K562 (cell line): ENCODE measurements at regions not wholly inside any gene's neighbourhood (a gene's known extent, or its start where the extent isn't known, plus 50 kb on each side); places are given as distances from the start of the nearest gene placed in this dataset.

Experiments used
- ATAC-seq: fragments of 200-7000 bp; cut with Tn5 transposase; 3 replicates; pipeline ENCODE4 v1.9.1; 2020; ENCODE audit warnings: moderate library complexity
- BruUV-seq: library from RNA; stranded (reverse); fragments of 400-500 nt; replicated peaks from 2 replicates; lab custom pipeline; 2021; lab: Mats Ljungman, UMichigan
- CTCF ChIA-PET: fragments of 300-600 bp; formaldehyde crosslinking; extraction: SDS; loops from one replicate; lab custom pipeline; 2021; ENCODE audit warnings: low intra/inter-chr PET ratio; lab: Yijun Ruan, JAX
- POLR2A ChIA-PET: fragments of 300-600, 350-650 bp; sonication (Branson Sonifier 250); formaldehyde crosslinking; extraction: SDS; loops from one replicate; lab custom pipeline; 2021; ENCODE audit warnings: antibody characterized with exemption, inconsistent platforms; lab: Yijun Ruan, JAX
- DNase-seq, 4 experiments: peaks; one replicate each; pipeline versions ENCODE4 v3.0.0 to v3.0.0-alpha.2; 2011 to 2018; ENCODE audit warnings: low spot score in 3 of 4, mixed read lengths in 3 of 4; ENCODE audit errors: extremely low read depth in 1 of 4
- FAIRE-seq: peaks from 2 replicates; lab custom pipeline; 2011; peaks lifted over from hg19 to GRCh38; lab: Jason Lieb, UNC
- H2AFZ ChIP-seq: 2 replicates; pipeline ENCODE4 v1.6.0; 2011; ENCODE audit warnings: low read depth, low read length, control low read depth, inconsistent platforms
- H3K27ac ChIP-seq: fragments of 200-600 bp; 3 replicates; pipeline ENCODE4 v1.8.0; 2011; ENCODE audit warnings: low read depth, mild to moderate bottlenecking, control low read depth, inconsistent platforms, low read length, moderate library complexity, mixed read lengths; ENCODE audit errors: extremely low read depth
- H3K27me3 ChIP-seq, 2 experiments: fragments of 300-600 bp in 1 of 2; 2 replicates in 1 of 2; 3 replicates in 1 of 2; pipeline versions ENCODE4 v1.6.0 to v1.8.0; 2011; ENCODE audit warnings: inconsistent platforms in 2 of 2, low read length in 2 of 2, mild to moderate bottlenecking in 1 of 2, mixed read lengths in 1 of 2, moderate library complexity in 1 of 2; ENCODE audit not compliant: control insufficient read depth in 2 of 2, insufficient read depth in 2 of 2
- H3K36me3 ChIP-seq: fragments of 300-600 bp; 3 replicates; pipeline ENCODE4 v1.8.0; 2011; ENCODE audit warnings: mild to moderate bottlenecking, low read length, inconsistent platforms; ENCODE audit not compliant: control insufficient read depth, insufficient read depth
- H3K4me1 ChIP-seq, 2 experiments: fragments of 200-600 bp in 1 of 2; replicated peaks in 1 of 2; 2 replicates in 1 of 2; 3 replicates in 1 of 2; pipeline versions ENCODE4 v1.5.1 to v1.8.0; 2011; ENCODE audit warnings: inconsistent platforms in 2 of 2, low read length in 2 of 2, mild to moderate bottlenecking in 1 of 2, mixed read lengths in 1 of 2, moderate library complexity in 1 of 2; ENCODE audit not compliant: control insufficient read depth in 2 of 2, insufficient read depth in 2 of 2
- H3K4me2 ChIP-seq: 2 replicates; pipeline ENCODE4 v1.6.1; 2011; ENCODE audit warnings: low read length, control low read depth, inconsistent platforms, mixed read lengths; ENCODE audit not compliant: insufficient read depth
- H3K4me3 ChIP-seq: fragments of 200-600 bp; sonication (generic), shearing (Covaris generic); 2 replicates; pipeline ENCODE4 v1.5.1; 2016; ENCODE audit warnings: control low read depth, inconsistent platforms
- H3K79me2 ChIP-seq: fragments of 200-600 bp; 3 replicates; pipeline ENCODE4 v1.8.0; 2011; ENCODE audit warnings: low read length, inconsistent platforms; ENCODE audit not compliant: control insufficient read depth, insufficient read depth
- H3K9ac ChIP-seq, 2 experiments: 2 replicates each; pipeline versions ENCODE4 v1.6.0 to v1.6.1; 2011; ENCODE audit warnings: low read depth in 2 of 2, low read length in 2 of 2, control low read depth in 1 of 2, inconsistent platforms in 1 of 2, mild to moderate bottlenecking in 1 of 2, mixed read lengths in 1 of 2; ENCODE audit not compliant: insufficient read depth in 1 of 2
- H3K9me1 ChIP-seq: one replicate; pipeline ENCODE4 v1.6.0; 2011; ENCODE audit warnings: inconsistent platforms, mild to moderate bottlenecking, low read length, moderate library complexity; ENCODE audit not compliant: control insufficient read depth, insufficient read depth
- H3K9me3 ChIP-seq: replicated peaks from 2 replicates; pipeline ENCODE4 v1.5.1; 2011; ENCODE audit warnings: low read depth, low read length, inconsistent platforms; ENCODE audit not compliant: control insufficient read depth, insufficient read depth
- H4K20me1 ChIP-seq: replicated peaks from 2 replicates; pipeline ENCODE4 v1.6.1; 2011; ENCODE audit warnings: low read length, inconsistent platforms, mixed read lengths; ENCODE audit not compliant: control insufficient read depth, insufficient read depth
- BACH1 ChIP-seq: fragments of 200-800 bp; sonication (Bioruptor generic); IDR thresholded peaks from 2 replicates; pipeline ENCODE4 v1.6.1; 2016; ENCODE audit warnings: missing genetic modification characterization, missing compliant biosample characterization
- CEBPB ChIP-seq: fragments of 450-650 bp; IDR thresholded peaks from 2 replicates; pipeline ENCODE4 v1.6.1; 2016; ENCODE audit warnings: missing genetic modification characterization, missing compliant biosample characterization
- CEBPG ChIP-seq, 3 experiments: fragments of 200-800 bp in 1 of 3; sonication (Bioruptor generic) in 1 of 3; sonication (generic) in 1 of 3; formaldehyde crosslinking in 1 of 3; IDR thresholded peaks in 2 of 3; conservative IDR thresholded peaks in 1 of 3; 2 replicates each; pipeline versions ENCODE4 v1.6.1 to v1.8.0; 2016 to 2022; ENCODE audit warnings: missing compliant biosample characterization in 2 of 3, missing genetic modification characterization in 2 of 3, mild to moderate bottlenecking in 1 of 3, missing genetic modification reagents in 1 of 3
- CHD1 ChIP-seq: fragments of 200-600 bp; sonication (generic); IDR thresholded peaks from one replicate; pipeline ENCODE4 v1.6.1; 2012; ENCODE audit warnings: mild to moderate bottlenecking, moderate library complexity, low read length, inconsistent platforms
- GABPA ChIP-seq: fragments of 200-800 bp; sonication (Bioruptor generic); conservative IDR thresholded peaks from 2 replicates; pipeline ENCODE4 v1.6.1; 2016; ENCODE audit warnings: low read depth, missing genetic modification characterization, missing compliant biosample characterization
- GTF2B ChIP-seq: IDR thresholded peaks from 2 replicates; pipeline ENCODE4 v1.6.1; 2011; ENCODE audit not compliant: insufficient read length; ENCODE audit errors: extremely low read depth
- HDGF ChIP-seq: fragments of 450-650 bp; IDR thresholded peaks from 2 replicates; pipeline ENCODE4 v1.6.1; 2016
- NR2C2 ChIP-seq, 2 experiments: fragments of 200-800 bp in 1 of 2; sonication (Bioruptor generic) in 1 of 2; sonication (generic) in 1 of 2; formaldehyde crosslinking in 1 of 2; IDR thresholded peaks; 2 replicates each; pipeline versions ENCODE4 v1.6.1 to v1.8.0; 2016 to 2022; ENCODE audit warnings: mild to moderate bottlenecking in 1 of 2, missing compliant biosample characterization in 1 of 2, missing genetic modification characterization in 1 of 2, missing genetic modification reagents in 1 of 2
- SPI1 ChIP-seq: IDR thresholded peaks from 2 replicates; pipeline ENCODE4 v1.6.1; 2011; ENCODE audit warnings: low read depth, low read length, control low read depth, borderline replicate concordance
- TCF7L2 ChIP-seq: fragments of 150-350 bp; IDR thresholded peaks from 2 replicates; pipeline ENCODE4 v1.6.1; 2016; ENCODE audit warnings: low read depth, mild to moderate bottlenecking, low read length, moderate library complexity
- ZBTB2 ChIP-seq: fragments of 450-650 bp; IDR thresholded peaks from 2 replicates; pipeline ENCODE4 v1.6.1; 2016; ENCODE audit warnings: antibody characterized with exemption
- ZNF143 ChIP-seq: sonication (generic); formaldehyde crosslinking; IDR thresholded peaks from 2 replicates; pipeline ENCODE4 v1.9.0; 2022; ENCODE audit warnings: mild to moderate bottlenecking, missing genetic modification reagents
- ZNF699 ChIP-seq: fragments of 250-450 bp; sonication (Bioruptor Pico); IDR thresholded peaks from 2 replicates; pipeline ENCODE4 v1.8.0; 2021; ENCODE audit warnings: mild to moderate bottlenecking, moderate library complexity; ENCODE audit not compliant: insufficient replicate concordance
- WGBS: fragments of 100-300 bp; shearing (Covaris generic); methylation state at CpG from one replicate; pipeline ENCODE4 v1.1.6; 2016; ENCODE audit warnings: low coverage, mixed read lengths; ENCODE audit not compliant: insufficient coverage; ENCODE audit errors: missing lambda C conversion rate; 5-methylcytosine and 5-hydroxymethylcytosine counted together
- in situ Hi-C: fragments of 300-500 bp; cut with MboI; formaldehyde crosslinking; loops from 4 replicates; pipeline ENCODE4 v1.15.0; 2018; ENCODE audit warnings: inconsistent platforms, mixed read lengths
- intact Hi-C: fragments of 100-400 bp; cut with micrococcal nuclease; formaldehyde crosslinking; loops from 2 replicates; pipeline ENCODE4 v1.14.2; 2022
- TF ChIP-seq, protein P1 (sequence below), 2 experiments: IDR thresholded peaks in 1 of 2; conservative IDR thresholded peaks in 1 of 2; 2 replicates each; pipeline ENCODE4 v1.6.1; 2016; ENCODE audit warnings: low read depth in 2 of 2, mild to moderate bottlenecking in 1 of 2, missing compliant biosample characterization in 1 of 2, missing genetic modification characterization in 1 of 2, moderate library complexity in 1 of 2
- TF ChIP-seq, protein P2 (sequence below): sonication (generic); formaldehyde crosslinking; IDR thresholded peaks from 2 replicates; pipeline ENCODE4 v1.8.0; 2022; ENCODE audit warnings: missing genetic modification reagents, mild to moderate bottlenecking, borderline replicate concordance

- 2% methylated on average over 5 of the region's 5 CpGs for WGBS
- ATAC-seq = no peak
- H3K9me1 ChIP-seq = no peaks in the 10 kb centered on the region
- BruUV-seq = no TSS peak
- peaks cover 0 to 15% of the 10 kb centered on the region in 2 experiments; a peak in 4 of 5 replicates for H3K27me3 ChIP-seq
- no peak overlapping the region; the same call in 1 of the 2 replicates for H3K4me2 ChIP-seq
- in situ Hi-C loops = no loop called here
- intact Hi-C loops = no loop called here
- DNase-seq = no peak
- H3K9ac ChIP-seq = no peak overlapping the region
- no peaks in the 10 kb centered on the region; a peak in 1 of 5 replicates for H3K4me1 ChIP-seq
- H2AFZ ChIP-seq = no peak overlapping the region
- no peaks in the 10 kb centered on the region for H3K36me3 ChIP-seq
- ChIA-PET POLR2A (interaction anchor here (0.6 to 0.7 kb wide), 2 partner anchors 33 to 1093 kb away, joined by 3 read pairs; no protein-coding TSS in a partner anchor), CTCF (no interaction called here)
- H3K4me3 ChIP-seq = no peak overlapping the region
- no peaks in the 10 kb centered on the region for H4K20me1 ChIP-seq
- no peak for FAIRE-seq
- H3K27ac ChIP-seq = no peak overlapping the region
- no peaks in the 10 kb centered on the region for H3K9me3 ChIP-seq
- H3K79me2 ChIP-seq = no peaks in the 10 kb centered on the region
- TF ChIP-seq, protein P1, sequence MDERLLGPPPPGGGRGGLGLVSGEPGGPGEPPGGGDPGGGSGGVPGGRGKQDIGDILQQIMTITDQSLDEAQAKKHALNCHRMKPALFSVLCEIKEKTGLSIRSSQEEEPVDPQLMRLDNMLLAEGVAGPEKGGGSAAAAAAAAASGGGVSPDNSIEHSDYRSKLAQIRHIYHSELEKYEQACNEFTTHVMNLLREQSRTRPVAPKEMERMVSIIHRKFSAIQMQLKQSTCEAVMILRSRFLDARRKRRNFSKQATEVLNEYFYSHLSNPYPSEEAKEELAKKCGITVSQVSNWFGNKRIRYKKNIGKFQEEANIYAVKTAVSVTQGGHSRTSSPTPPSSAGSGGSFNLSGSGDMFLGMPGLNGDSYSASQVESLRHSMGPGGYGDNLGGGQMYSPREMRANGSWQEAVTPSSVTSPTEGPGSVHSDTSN (CRISPR knock-in tag; IDR thresholded peaks at IDR 0.05; ENCODE audit: low read depth) = no peak
- TF ChIP-seq, protein P1 (tag; conservative IDR thresholded peaks at IDR 0.05; ENCODE audit: low read depth) = peak; percentile 45; the same call in 1 of the 2 replicates
- TF ChIP-seq GABPA (tag) = 0 out of 2 replicates have a peak, but pooled peaks have one; percentile 12
- 0 out of 2 replicates have a peak, but pooled peaks have one; percentile 12 for TF ChIP-seq BACH1 (tag)
- TF ChIP-seq SPI1 = no peak
- no peak for TF ChIP-seq CEBPG (CRISPR knock-in tag; IDR thresholded peaks at IDR 0.05)
- peak in 1 of 2 experiments; percentile 79; a peak in 2 of 4 replicates for TF ChIP-seq CEBPG (tag; conservative IDR thresholded peaks at IDR 0.05 in 1 of 2, IDR thresholded peaks at IDR 0.05 in 1 of 2)
- no peak for TF ChIP-seq CHD1
- TF ChIP-seq TCF7L2 = no peak
- TF ChIP-seq HDGF = no peak
- no peak for TF ChIP-seq GTF2B
- no peak for TF ChIP-seq ZNF143 (CRISPR knock-in tag)
- TF ChIP-seq NR2C2 (CRISPR knock-in tag; IDR thresholded peaks at IDR 0.05) = no peak
- peak; percentile 38; the same call in 1 of the 2 replicates for TF ChIP-seq NR2C2 (tag; IDR thresholded peaks at IDR 0.05)
- no peak for TF ChIP-seq ZNF699
- TF ChIP-seq, protein P2, sequence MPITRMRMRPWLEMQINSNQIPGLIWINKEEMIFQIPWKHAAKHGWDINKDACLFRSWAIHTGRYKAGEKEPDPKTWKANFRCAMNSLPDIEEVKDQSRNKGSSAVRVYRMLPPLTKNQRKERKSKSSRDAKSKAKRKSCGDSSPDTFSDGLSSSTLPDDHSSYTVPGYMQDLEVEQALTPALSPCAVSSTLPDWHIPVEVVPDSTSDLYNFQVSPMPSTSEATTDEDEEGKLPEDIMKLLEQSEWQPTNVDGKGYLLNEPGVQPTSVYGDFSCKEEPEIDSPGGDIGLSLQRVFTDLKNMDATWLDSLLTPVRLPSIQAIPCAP (CRISPR knock-in tag) = no peak
- TF ChIP-seq ZBTB2 = no peak
- TF ChIP-seq CEBPB (tag) = peak; percentile 85
Measured at GRCh38 chr7:25597946-25598345, 369.7 kb upstream of the NPVF start.
